ENCODE measurements at regions not wholly inside any gene's neighbourhood (a gene's known extent, or its start where the extent isn't known, plus 50 kb on each side); places are given as distances from the start of the nearest gene placed in this dataset.

GRCh38 chr17:34091975-34092374 is 163.1 kb upstream of the CCL2 start:
- H3K36me3 Mint-ChIP-seq (ENCODE audit: low read depth), result no peaks in the 10 kb centered on the region
- DNase-seq (no peak), ATAC-seq (no peak)
- POLR2A ChIA-PET, result no interaction called here
- CTCF ChIA-PET, result interaction anchor here (0.9 kb wide), 1 partner anchor 9 kb away, joined by 3 read pairs; no protein-coding TSS in a partner anchor
- H3K27ac Mint-ChIP-seq, result no peak overlapping the region
- no peaks in the 10 kb centered on the region for H3K4me1 Mint-ChIP-seq (ENCODE audit: low read depth)
- no peak overlapping the region for H3K4me3 Mint-ChIP-seq
- no peaks in the 10 kb centered on the region for H3K9me3 Mint-ChIP-seq (ENCODE audit: insufficient read depth)
- H3K27me3 Mint-ChIP-seq (ENCODE audit: low read depth), result peaks cover 2% of the 10 kb centered on the region

DNA sequence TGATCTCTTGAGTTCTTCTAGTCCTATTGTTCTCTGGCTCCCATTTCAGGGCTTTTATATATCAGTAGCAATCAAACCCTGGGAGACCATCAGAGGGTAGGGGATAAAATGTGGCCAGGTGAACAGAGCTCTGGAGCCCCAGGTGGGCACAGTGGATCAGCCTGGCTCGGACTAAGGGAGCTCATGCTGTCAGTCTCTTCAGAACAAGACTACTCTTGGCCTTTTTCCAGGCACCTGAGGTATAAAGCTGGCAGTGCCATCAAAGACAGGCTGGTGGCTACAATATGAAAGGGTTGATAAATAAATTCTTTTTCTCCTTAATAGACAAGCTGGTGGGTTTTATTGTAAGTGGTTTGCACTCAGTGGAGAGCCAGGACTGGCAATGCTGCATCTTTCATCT is 160.0 kb upstream of the CCL2 start:
- Mint-ChIP-seq H3K4me3 (no peak overlapping the region), H3K27ac (no peak overlapping the region), H3K27me3 (ENCODE audit: low read depth) (peaks cover 2% of the 10 kb centered on the region), H3K4me1 (ENCODE audit: low read depth) (no peaks in the 10 kb centered on the region), H3K9me3 (ENCODE audit: insufficient read depth) (no peaks in the 10 kb centered on the region), H3K36me3 (ENCODE audit: low read depth) (no peaks in the 10 kb centered on the region)
- POLR2A ChIA-PET, result no interaction called here
- DNase-seq, result no peak
- no peak for ATAC-seq
- CTCF ChIA-PET, result no interaction called here

DNA sequence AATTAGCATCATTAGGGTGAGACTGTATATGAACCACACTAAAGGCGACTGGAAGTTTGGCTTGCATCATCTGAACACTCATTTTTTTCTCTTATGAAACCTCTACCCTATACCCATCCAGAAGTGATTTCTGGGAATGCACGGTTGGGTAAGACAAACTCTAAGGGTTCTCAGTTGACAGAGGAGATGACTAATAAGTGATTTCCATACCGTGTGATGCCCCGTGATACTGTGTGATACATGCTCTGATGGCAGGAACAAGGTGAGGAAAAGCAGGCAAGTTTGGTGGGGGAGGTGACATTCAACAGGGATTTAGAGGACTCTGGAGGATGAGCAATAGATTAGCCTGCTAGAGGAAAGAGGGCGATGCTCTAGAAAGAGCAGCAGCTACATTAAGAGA is 156.4 kb upstream of the CCL2 start:
- DNase-seq (no peak), ATAC-seq (no peak)
- Mint-ChIP-seq H3K4me1 (ENCODE audit: low read depth) (no peaks in the 10 kb centered on the region), H3K27me3 (ENCODE audit: low read depth) (peaks cover 6% of the 10 kb centered on the region), H3K9me3 (ENCODE audit: insufficient read depth) (no peaks in the 10 kb centered on the region), H3K27ac (no peak overlapping the region), H3K36me3 (ENCODE audit: low read depth) (no peaks in the 10 kb centered on the region), H3K4me3 (no peak overlapping the region)
- CTCF ChIA-PET, result no interaction called here
- POLR2A ChIA-PET, result no interaction called here

DNA sequence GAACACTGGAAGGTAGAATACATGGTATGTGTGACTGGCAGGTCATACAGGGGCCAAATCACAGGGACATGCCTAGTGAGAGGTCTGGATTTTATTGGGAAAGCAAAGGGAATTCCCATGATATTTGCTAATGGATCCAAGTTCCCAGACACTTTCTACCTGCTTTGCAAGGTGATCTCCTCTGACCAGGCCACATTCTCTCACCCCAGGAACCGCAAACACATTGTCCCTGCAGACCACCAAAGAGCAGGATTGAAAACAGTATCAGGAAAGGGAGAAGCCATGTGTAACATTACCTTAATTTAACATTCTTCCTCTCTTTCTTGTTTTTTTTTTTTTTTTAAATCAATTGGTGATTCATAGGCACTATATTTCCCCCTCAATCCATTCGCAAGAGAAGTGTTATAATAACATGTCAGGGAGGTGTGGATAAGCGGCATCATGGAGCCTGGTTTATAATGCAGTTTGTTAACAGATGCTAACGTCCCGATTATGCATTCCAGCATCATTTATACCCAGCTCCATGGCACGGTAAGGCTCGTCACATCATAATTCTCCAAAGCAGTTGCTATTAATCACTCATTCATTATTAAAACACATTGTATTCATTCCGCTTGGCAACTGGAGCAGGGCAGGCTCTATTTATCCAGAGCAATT is 155.1 kb upstream of the CCL2 start:
- CTCF ChIA-PET, result interaction anchor here (1.3 kb wide), 1 partner anchor 8 kb away, joined by 3 read pairs; no protein-coding TSS in a partner anchor
- DNase-seq, result no peak
- no peak for ATAC-seq

DNA sequence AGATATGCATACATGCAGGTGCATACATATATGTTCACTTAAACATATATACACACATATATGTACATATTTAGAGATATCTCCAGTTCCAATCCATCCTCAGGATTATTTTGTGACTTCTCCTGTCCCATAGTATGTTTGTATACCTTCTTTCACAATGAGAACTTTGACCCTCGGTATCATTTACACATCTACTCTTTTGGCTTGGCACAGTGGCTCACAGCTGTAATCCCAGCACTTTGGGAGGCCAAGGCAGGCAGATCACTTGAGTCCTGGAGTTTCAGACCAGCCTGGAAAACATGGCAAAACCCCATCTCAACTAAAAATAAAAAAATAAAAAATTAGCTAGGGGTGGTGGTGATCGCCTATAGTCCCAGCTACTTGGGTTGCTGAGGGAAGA is 148.1 kb upstream of the CCL2 start:
- Mint-ChIP-seq H3K9me3 (ENCODE audit: insufficient read depth) (no peaks in the 10 kb centered on the region), H3K27ac (no peak overlapping the region), H3K4me3 (no peak overlapping the region), H3K27me3 (ENCODE audit: low read depth) (peaks cover 19% of the 10 kb centered on the region), H3K4me1 (ENCODE audit: low read depth) (no peaks in the 10 kb centered on the region), H3K36me3 (ENCODE audit: low read depth) (no peaks in the 10 kb centered on the region)
- ChIA-PET CTCF (no interaction called here), POLR2A (no interaction called here)
- ATAC-seq (no peak), DNase-seq (no peak)

More for the DNA sequence above, 155.1 kb upstream of the CCL2 start:
- POLR2A ChIA-PET, result no interaction called here
- H3K36me3 Mint-ChIP-seq (ENCODE audit: low read depth), result no peaks in the 10 kb centered on the region
- H3K27ac Mint-ChIP-seq, result no peak overlapping the region
- H3K27me3 Mint-ChIP-seq (ENCODE audit: low read depth), result peaks cover 7% of the 10 kb centered on the region
- no peak overlapping the region for H3K4me3 Mint-ChIP-seq
- H3K9me3 Mint-ChIP-seq (ENCODE audit: insufficient read depth), result no peaks in the 10 kb centered on the region
- H3K4me1 Mint-ChIP-seq (ENCODE audit: low read depth), result no peaks in the 10 kb centered on the region

GRCh38 chr17:34110315-34110714 is 144.8 kb upstream of the CCL2 start:
- no peaks in the 10 kb centered on the region for H3K4me1 Mint-ChIP-seq (ENCODE audit: low read depth)
- ChIA-PET POLR2A (no interaction called here), CTCF (no interaction called here)
- H3K9me3 Mint-ChIP-seq (ENCODE audit: insufficient read depth), result no peaks in the 10 kb centered on the region
- no peak overlapping the region for H3K27ac Mint-ChIP-seq
- no peaks in the 10 kb centered on the region for H3K36me3 Mint-ChIP-seq (ENCODE audit: low read depth)
- H3K4me3 Mint-ChIP-seq, result no peak overlapping the region
- DNase-seq (no peak), ATAC-seq (no peak)
- H3K27me3 Mint-ChIP-seq (ENCODE audit: low read depth), result peaks cover 12% of the 10 kb centered on the region

GRCh38 chr17:34113089-34113488 is 142.0 kb upstream of the CCL2 start:
- Mint-ChIP-seq H3K36me3 (ENCODE audit: low read depth) (no peaks in the 10 kb centered on the region), H3K27me3 (ENCODE audit: low read depth) (peaks cover 4% of the 10 kb centered on the region), H3K4me3 (no peak overlapping the region), H3K27ac (no peak overlapping the region), H3K9me3 (ENCODE audit: insufficient read depth) (no peaks in the 10 kb centered on the region), H3K4me1 (ENCODE audit: low read depth) (no peaks in the 10 kb centered on the region)
- ATAC-seq (no peak), DNase-seq (no peak)
- CTCF ChIA-PET, result interaction anchor here (0.9 kb wide), 1 partner anchor 34 kb away, joined by 3 read pairs; no protein-coding TSS in a partner anchor
- POLR2A ChIA-PET, result no interaction called here

DNA sequence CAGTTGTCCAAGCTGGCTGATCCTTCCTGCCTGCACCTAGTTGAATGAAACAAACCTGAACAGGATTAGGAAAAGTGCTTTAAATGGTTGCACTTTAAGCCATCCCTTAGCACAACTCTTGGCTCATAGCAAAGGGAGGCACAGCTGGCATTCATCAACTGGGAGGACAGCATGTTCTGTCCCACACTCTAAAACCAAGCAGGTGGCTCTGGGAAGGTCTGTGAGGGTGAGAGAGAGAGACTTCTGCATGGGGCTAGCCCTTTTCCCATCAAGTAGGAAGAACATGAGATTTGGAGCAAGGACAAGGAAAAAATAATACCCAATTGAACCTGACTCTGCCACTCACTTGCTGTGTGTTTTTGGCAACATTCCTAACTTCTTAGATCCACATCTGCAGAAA is 140.9 kb upstream of the CCL2 start:
- POLR2A ChIA-PET, result no interaction called here
- DNase-seq (no peak), ATAC-seq (no peak)
- H3K9me3 Mint-ChIP-seq (ENCODE audit: insufficient read depth), result no peaks in the 10 kb centered on the region
- CTCF ChIA-PET, result no interaction called here
- H3K4me3 Mint-ChIP-seq, result no peak overlapping the region
- no peaks in the 10 kb centered on the region for H3K36me3 Mint-ChIP-seq (ENCODE audit: low read depth)
- H3K27ac Mint-ChIP-seq, result no peak overlapping the region
- H3K27me3 Mint-ChIP-seq (ENCODE audit: low read depth), result peaks cover 4% of the 10 kb centered on the region
- H3K4me1 Mint-ChIP-seq (ENCODE audit: low read depth), result no peaks in the 10 kb centered on the region

- ChIA-PET CTCF (no interaction called here), POLR2A (no interaction called here)
- Mint-ChIP-seq H3K9me3 (ENCODE audit: insufficient read depth) (no peaks in the 10 kb centered on the region), H3K36me3 (ENCODE audit: low read depth) (no peaks in the 10 kb centered on the region), H3K4me3 (no peak overlapping the region), H3K27ac (no peak overlapping the region), H3K27me3 (ENCODE audit: low read depth) (peaks cover 2% of the 10 kb centered on the region), H3K4me1 (ENCODE audit: low read depth) (no peaks in the 10 kb centered on the region)
- DNase-seq (no peak), ATAC-seq (no peak)
Measured at GRCh38 chr17:34116306-34116705, 138.8 kb upstream of the CCL2 start.

GRCh38 chr17:34117332-34117731 is 137.8 kb upstream of the CCL2 start:
- ATAC-seq (no peak), DNase-seq (no peak)
- Mint-ChIP-seq H3K9me3 (ENCODE audit: insufficient read depth) (no peaks in the 10 kb centered on the region), H3K27ac (no peak overlapping the region), H3K36me3 (ENCODE audit: low read depth) (no peaks in the 10 kb centered on the region), H3K27me3 (ENCODE audit: low read depth) (peaks cover 2% of the 10 kb centered on the region), H3K4me3 (no peak overlapping the region), H3K4me1 (ENCODE audit: low read depth) (no peaks in the 10 kb centered on the region)
- CTCF ChIA-PET, result no interaction called here
- POLR2A ChIA-PET, result no interaction called here

- DNase-seq (no peak), ATAC-seq (no peak)
- H3K4me3 Mint-ChIP-seq, result no peak overlapping the region
- ChIA-PET CTCF (no interaction called here), POLR2A (no interaction called here)
- no peaks in the 10 kb centered on the region for H3K4me1 Mint-ChIP-seq (ENCODE audit: low read depth)
- peaks cover 2% of the 10 kb centered on the region for H3K27me3 Mint-ChIP-seq (ENCODE audit: low read depth)
- no peaks in the 10 kb centered on the region for H3K36me3 Mint-ChIP-seq (ENCODE audit: low read depth)
- no peak overlapping the region for H3K27ac Mint-ChIP-seq
- no peaks in the 10 kb centered on the region for H3K9me3 Mint-ChIP-seq (ENCODE audit: insufficient read depth)
Measured at GRCh38 chr17:34117811-34118210, 137.3 kb upstream of the CCL2 start.

- ChIA-PET CTCF (no interaction called here), POLR2A (no interaction called here)
- no peak overlapping the region for H3K27ac Mint-ChIP-seq
- H3K27me3 Mint-ChIP-seq (ENCODE audit: low read depth), result peaks cover 2% of the 10 kb centered on the region
- H3K4me3 Mint-ChIP-seq, result no peak overlapping the region
- no peaks in the 10 kb centered on the region for H3K4me1 Mint-ChIP-seq (ENCODE audit: low read depth)
- ATAC-seq (no peak), DNase-seq (no peak)
- no peaks in the 10 kb centered on the region for H3K36me3 Mint-ChIP-seq (ENCODE audit: low read depth)
- H3K9me3 Mint-ChIP-seq (ENCODE audit: insufficient read depth), result no peaks in the 10 kb centered on the region
Measured at GRCh38 chr17:34118564-34118963, 136.5 kb upstream of the CCL2 start.

GRCh38 chr17:34121311-34121710 is 133.8 kb upstream of the CCL2 start:
- CTCF ChIA-PET, result no interaction called here
- no peak for DNase-seq
- Mint-ChIP-seq H3K9me3 (ENCODE audit: insufficient read depth) (no peaks in the 10 kb centered on the region), H3K4me1 (ENCODE audit: low read depth) (no peaks in the 10 kb centered on the region), H3K36me3 (ENCODE audit: low read depth) (no peaks in the 10 kb centered on the region), H3K27ac (no peak overlapping the region), H3K27me3 (ENCODE audit: low read depth) (no peaks in the 10 kb centered on the region), H3K4me3 (no peak overlapping the region)
- ATAC-seq, result no peak
- POLR2A ChIA-PET, result no interaction called here

All from activated CD8-positive, alpha-beta T cell treated with anti-CD3 and anti-CD28 coated beads, Interleukin-2, amount 10 ng/mL, durations not matched to agents 7 days and 5 days (primary cell).